Neural progenitor cell (in vitro differentiated cells): ENCODE measurements at regions not wholly inside any gene's neighbourhood (a gene's known extent, or its start where the extent isn't known, plus 50 kb on each side); places are given as distances from the start of the nearest gene placed in this dataset.

ENCODE experiments used
- DNase-seq: peaks from one replicate; pipeline ENCODE4 v3.0.0-alpha.2; 2016; ENCODE audit warnings: low spot score
- H2AFZ ChIP-seq: fragments of 200-600 bp; sonication (generic); replicated peaks from 2 replicates; pipeline ENCODE4 v1.6.1; 2016; ENCODE audit warnings: antibody characterized with exemption
- H3F3A ChIP-seq: fragments of 200-600 bp; sonication (generic); 2 replicates; pipeline ENCODE4 v1.6.1; 2016; ENCODE audit warnings: antibody characterized with exemption, low read depth
- H3K27ac ChIP-seq: fragments of 200-600 bp; sonication (generic); 2 replicates; pipeline ENCODE4 v1.5.1; 2016; ENCODE audit warnings: mild to moderate bottlenecking
- H3K27me3 ChIP-seq: fragments of 200-600 bp; sonication (generic); 2 replicates; pipeline ENCODE4 v1.6.1; 2016; ENCODE audit warnings: mild to moderate bottlenecking, moderate library complexity
- H3K36me3 ChIP-seq: fragments of 200-600 bp; sonication (generic); 2 replicates; pipeline ENCODE4 v1.5.1; 2016
- H3K4me1 ChIP-seq: fragments of 200-600 bp; sonication (generic); 2 replicates; pipeline ENCODE4 v1.6.1; 2016; ENCODE audit warnings: mixed run types
- H3K4me2 ChIP-seq: fragments of 200-600 bp; sonication (generic); 2 replicates; pipeline ENCODE4 v1.6.1; 2016
- H3K4me3 ChIP-seq: fragments of 200-600 bp; sonication (generic); 2 replicates; pipeline ENCODE4 v1.5.1; 2016
- H3K79me2 ChIP-seq: fragments of 200-600 bp; sonication (generic); 2 replicates; pipeline ENCODE4 v1.6.1; 2016; ENCODE audit warnings: low read depth
- H3K9ac ChIP-seq: fragments of 200-600 bp; sonication (generic); 2 replicates; pipeline ENCODE4 v1.6.1; 2016
- H3K9me3 ChIP-seq: fragments of 200-600 bp; sonication (generic); 2 replicates; pipeline ENCODE4 v1.5.1; 2016; ENCODE audit warnings: low read depth
- H4K20me1 ChIP-seq: fragments of 200-600 bp; sonication (generic); 2 replicates; pipeline ENCODE4 v1.6.1; 2016; ENCODE audit warnings: low read depth
- H3K27ac Mint-ChIP-seq: 3 replicates; pipeline ENCODE4 v1.8.0; 2021; ENCODE audit warnings: mixed read lengths
- H3K27me3 Mint-ChIP-seq: 2 replicates; pipeline ENCODE4 v1.8.0; 2022; ENCODE audit warnings: low read depth, mild to moderate bottlenecking, inconsistent platforms, moderate library complexity, mixed read lengths; ENCODE audit not compliant: insufficient read depth
- H3K36me3 Mint-ChIP-seq: 3 replicates; pipeline ENCODE4 v1.8.0; 2021; ENCODE audit warnings: mixed read lengths
- H3K4me1 Mint-ChIP-seq: 3 replicates; pipeline ENCODE4 v1.8.0; 2021; ENCODE audit warnings: mixed read lengths
- H3K4me3 Mint-ChIP-seq: 3 replicates; pipeline ENCODE4 v1.8.0; 2021; ENCODE audit warnings: mild to moderate bottlenecking, moderate library complexity, mixed read lengths
- H3K9me3 Mint-ChIP-seq: 3 replicates; pipeline ENCODE4 v1.8.0; 2020; ENCODE audit warnings: mixed read lengths
- EZH2 ChIP-seq: fragments of 200-600 bp; sonication (generic); IDR thresholded peaks from 2 replicates; pipeline ENCODE4 v1.6.1; 2017; ENCODE audit warnings: antibody characterized with exemption, mild to moderate bottlenecking, moderate library complexity
- EZH2phosphoT487 ChIP-seq: fragments of 200-600 bp; sonication (generic); IDR thresholded peaks from 2 replicates; pipeline ENCODE4 v1.6.1; 2017; ENCODE audit warnings: antibody characterized with exemption
- TF ChIP-seq, protein P1 (sequence below): fragments of 200-600 bp; sonication (generic); IDR thresholded peaks from 2 replicates; pipeline ENCODE4 v1.5.1; 2017; ENCODE audit warnings: antibody characterized with exemption, mild to moderate bottlenecking

DNA sequence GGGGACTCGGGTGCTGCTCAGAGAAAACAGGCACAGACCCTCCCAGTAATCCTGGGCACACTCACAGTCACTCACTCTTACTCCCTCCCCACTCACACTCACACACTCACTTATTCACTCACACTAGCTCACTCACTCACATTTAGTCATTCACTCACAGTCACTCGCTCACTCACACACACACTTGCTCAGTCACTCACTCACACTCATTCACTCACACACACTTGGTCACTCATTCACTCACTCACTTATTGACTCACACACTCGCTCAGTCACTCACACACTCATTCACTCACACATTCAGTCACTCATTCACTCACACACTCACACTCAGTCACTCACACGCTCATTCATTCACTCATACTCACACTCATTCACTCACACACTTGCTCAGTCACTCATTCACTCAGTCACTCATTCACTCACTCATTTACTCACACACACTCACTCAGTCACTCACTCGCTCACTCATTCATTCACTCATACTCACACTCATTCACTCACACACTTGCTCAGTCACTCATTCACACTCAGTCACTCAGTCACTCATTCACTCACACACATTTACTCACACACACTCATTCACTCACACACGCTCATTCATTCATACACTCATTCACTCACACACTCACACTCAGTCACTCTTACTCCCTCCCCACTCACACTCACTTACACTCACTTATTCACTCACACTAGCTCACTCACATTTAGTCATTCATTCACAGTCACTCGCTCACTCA, 164.2 kb upstream of the C1orf174 start:
- Histone ChIP-seq H3K4me2 (no peak overlapping the region), H3K4me3 (no peak overlapping the region), H3K27me3 (no peaks in the 10 kb centered on the region), H3K79me2 (no peaks in the 10 kb centered on the region), H3K27ac (no peak overlapping the region), H4K20me1 (no peaks in the 10 kb centered on the region), H2AFZ (no peak overlapping the region), H3K4me1 (peaks cover 4% of the 10 kb centered on the region), H3K9me3 (no peaks in the 10 kb centered on the region), H3K36me3 (no peaks in the 10 kb centered on the region), H3K9ac (no peak overlapping the region), H3F3A (peaks cover 28% of the 10 kb centered on the region)
- no peak for DNase-seq
- Mint-ChIP-seq H3K27me3 (no peaks in the 10 kb centered on the region), H3K27ac (no peak overlapping the region), H3K36me3 (no peaks in the 10 kb centered on the region), H3K4me1 (no peaks in the 10 kb centered on the region), H3K4me3 (no peak overlapping the region), H3K9me3 (no peaks in the 10 kb centered on the region)
- TF ChIP-seq EZH2 (no peak), EZH2phosphoT487 (no peak)
- TF ChIP-seq, protein P1, sequence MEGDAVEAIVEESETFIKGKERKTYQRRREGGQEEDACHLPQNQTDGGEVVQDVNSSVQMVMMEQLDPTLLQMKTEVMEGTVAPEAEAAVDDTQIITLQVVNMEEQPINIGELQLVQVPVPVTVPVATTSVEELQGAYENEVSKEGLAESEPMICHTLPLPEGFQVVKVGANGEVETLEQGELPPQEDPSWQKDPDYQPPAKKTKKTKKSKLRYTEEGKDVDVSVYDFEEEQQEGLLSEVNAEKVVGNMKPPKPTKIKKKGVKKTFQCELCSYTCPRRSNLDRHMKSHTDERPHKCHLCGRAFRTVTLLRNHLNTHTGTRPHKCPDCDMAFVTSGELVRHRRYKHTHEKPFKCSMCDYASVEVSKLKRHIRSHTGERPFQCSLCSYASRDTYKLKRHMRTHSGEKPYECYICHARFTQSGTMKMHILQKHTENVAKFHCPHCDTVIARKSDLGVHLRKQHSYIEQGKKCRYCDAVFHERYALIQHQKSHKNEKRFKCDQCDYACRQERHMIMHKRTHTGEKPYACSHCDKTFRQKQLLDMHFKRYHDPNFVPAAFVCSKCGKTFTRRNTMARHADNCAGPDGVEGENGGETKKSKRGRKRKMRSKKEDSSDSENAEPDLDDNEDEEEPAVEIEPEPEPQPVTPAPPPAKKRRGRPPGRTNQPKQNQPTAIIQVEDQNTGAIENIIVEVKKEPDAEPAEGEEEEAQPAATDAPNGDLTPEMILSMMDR: no peak

DNA sequence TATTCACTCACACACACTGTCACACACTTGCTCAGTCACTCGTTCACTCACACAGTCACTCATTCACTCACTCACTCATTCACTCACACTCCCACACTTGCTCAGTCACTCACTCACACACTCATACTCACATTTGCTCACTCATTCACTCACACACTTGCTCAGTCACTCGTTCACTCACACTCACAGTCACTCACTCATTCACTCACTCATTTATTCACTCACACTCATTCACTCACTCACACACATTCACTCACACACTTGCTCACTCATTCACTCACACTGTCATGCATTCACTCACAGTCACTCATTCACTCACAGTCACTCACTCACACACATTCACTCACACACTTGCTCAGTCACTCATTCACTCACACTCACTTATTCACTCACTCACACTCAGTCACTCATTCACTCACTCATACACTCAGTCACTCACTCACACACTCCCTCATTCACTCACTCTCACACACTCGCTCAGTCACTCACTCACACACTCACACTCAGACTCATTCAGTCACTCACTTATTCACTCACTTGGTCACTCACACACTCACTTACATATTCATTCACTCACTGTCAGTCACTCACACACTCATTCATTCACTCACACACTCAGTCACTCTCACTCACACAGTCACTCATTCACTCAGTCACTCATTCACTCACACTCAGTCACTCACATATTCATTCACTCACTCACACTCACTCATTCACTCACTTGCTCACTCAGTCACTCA, 167.0 kb upstream of the C1orf174 start:
- Mint-ChIP-seq H3K27me3 (peaks cover under 1% of the 10 kb centered on the region), H3K4me3 (no peak overlapping the region), H3K4me1 (peaks cover 2% of the 10 kb centered on the region), H3K9me3 (no peaks in the 10 kb centered on the region), H3K27ac (no peak overlapping the region), H3K36me3 (no peaks in the 10 kb centered on the region)
- H3K4me1 ChIP-seq: peaks cover 4% of the 10 kb centered on the region
- no peaks in the 10 kb centered on the region for H3K36me3 ChIP-seq
- no peaks in the 10 kb centered on the region for H4K20me1 ChIP-seq
- no peak overlapping the region for H2AFZ ChIP-seq
- H3K4me3 ChIP-seq: no peak overlapping the region
- H3K79me2 ChIP-seq: no peaks in the 10 kb centered on the region
- H3K4me2 ChIP-seq: no peak overlapping the region
- no peak overlapping the region for H3K9ac ChIP-seq
- no peak overlapping the region for H3K27ac ChIP-seq
- no peaks in the 10 kb centered on the region for H3K9me3 ChIP-seq
- no peaks in the 10 kb centered on the region for H3K27me3 ChIP-seq
- TF ChIP-seq, protein P1: no peak
- TF ChIP-seq EZH2 (no peak), EZH2phosphoT487 (no peak)
- no peak for DNase-seq
- peaks cover 28% of the 10 kb centered on the region for H3F3A ChIP-seq

DNA sequence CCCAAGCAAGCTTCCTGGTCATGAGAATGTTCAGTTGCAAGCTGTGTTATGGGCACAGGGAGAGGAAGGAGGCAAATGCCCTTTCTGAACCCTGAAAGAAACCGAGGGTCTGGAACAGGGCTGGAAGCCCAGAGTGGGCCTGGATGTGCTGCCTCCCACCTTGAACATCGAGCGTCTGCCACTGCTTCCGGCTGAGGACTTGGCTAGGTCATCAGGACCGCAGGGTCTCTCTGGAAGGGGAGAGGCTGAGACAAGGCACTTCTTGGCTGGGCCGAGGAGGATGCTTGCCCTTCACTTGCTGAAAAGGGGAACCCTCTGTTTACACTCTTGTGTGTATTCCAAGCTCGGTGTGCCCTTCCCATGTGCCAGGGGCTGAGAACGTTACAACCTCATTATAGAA, 168.0 kb upstream of the C1orf174 start:
- no peak for DNase-seq
- no peak for TF ChIP-seq EZH2phosphoT487
- TF ChIP-seq, protein P1: no peak
- TF ChIP-seq EZH2: no peak
- Histone ChIP-seq H3K9ac (no peak overlapping the region), H3K4me1 (peaks cover 4% of the 10 kb centered on the region), H3K36me3 (no peaks in the 10 kb centered on the region), H3K4me2 (no peak overlapping the region), H3K27ac (no peak overlapping the region), H3F3A (peaks cover 28% of the 10 kb centered on the region), H3K4me3 (no peak overlapping the region), H3K79me2 (no peaks in the 10 kb centered on the region), H2AFZ (no peak overlapping the region), H3K9me3 (no peaks in the 10 kb centered on the region), H3K27me3 (no peaks in the 10 kb centered on the region), H4K20me1 (no peaks in the 10 kb centered on the region)
- no peak overlapping the region for H3K4me3 Mint-ChIP-seq
- H3K27me3 Mint-ChIP-seq: peaks cover 4% of the 10 kb centered on the region
- no peak overlapping the region for H3K27ac Mint-ChIP-seq
- no peaks in the 10 kb centered on the region for H3K36me3 Mint-ChIP-seq
- no peaks in the 10 kb centered on the region for H3K9me3 Mint-ChIP-seq
- H3K4me1 Mint-ChIP-seq: peaks cover 4% of the 10 kb centered on the region
